HG03039 (cell line): ENCODE measurements at regions not wholly inside any gene's neighbourhood (a gene's known extent, or its start where the extent isn't known, plus 50 kb on each side); places are given as distances from the start of the nearest gene placed in this dataset.

Experiments
- ATAC-seq: cut with Tn5 transposase; IDR thresholded peaks from one replicate; pipeline ENCODE4 v1.9.1; 2021; ENCODE audit warnings: mild to moderate bottlenecking, moderate library complexity; ENCODE audit not compliant: unreplicated experiment

DNA sequence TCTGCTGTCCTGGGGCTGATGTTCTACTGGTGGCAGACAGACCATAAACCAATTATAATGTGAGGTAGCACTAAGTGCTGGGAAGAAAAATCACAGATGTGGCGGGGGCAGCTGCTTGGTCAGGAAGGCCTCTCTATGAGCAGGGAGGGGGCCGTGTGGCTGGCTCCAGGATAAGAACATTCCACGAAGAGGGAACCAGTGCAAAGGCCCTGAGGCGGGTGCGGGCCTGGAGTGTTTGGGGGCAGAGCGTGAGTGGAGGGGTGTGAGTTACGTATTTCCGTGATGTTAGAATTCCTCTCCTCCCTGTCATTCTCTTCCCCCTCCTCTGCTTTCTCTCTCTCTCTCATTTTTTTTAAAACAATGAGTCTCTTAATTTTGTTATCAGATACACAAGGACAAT lies 67.2 kb downstream of the CEBPB start:
- no peak for ATAC-seq

DNA sequence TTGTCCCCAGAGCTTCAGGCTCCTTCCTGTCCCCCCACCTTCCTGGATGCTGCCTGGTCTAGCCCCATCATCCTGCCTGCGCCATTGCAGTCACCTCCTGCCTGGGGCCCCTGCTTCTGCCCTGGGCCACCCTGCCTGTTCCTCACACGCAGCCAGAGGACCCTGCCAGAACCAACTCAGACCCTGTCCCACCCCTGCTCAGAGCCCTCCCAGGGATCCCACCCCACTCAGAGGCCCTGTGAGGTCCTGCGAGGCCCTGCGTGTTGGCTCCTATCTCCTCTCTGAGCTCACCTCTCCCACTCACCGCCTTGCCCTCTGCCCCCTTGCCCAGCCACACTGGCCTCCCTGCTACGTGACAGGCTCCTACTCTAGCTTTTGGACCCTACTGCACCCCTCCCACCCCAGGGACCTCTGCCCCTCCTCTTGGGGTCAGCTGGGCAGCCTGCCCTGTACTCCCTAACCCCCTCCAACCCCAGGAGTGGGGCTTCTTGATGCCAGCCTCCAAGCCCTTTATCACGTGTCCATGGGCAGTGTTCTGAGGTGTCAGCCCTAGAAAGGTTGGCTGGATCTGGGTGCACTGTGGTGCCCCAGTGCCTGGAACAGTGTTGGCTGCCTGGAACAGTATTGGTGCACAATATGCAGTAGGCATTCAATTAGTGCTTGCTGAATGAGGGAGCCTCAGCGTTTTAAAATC lies 68.3 kb downstream of the CEBPB start:
- ATAC-seq = no peak

- ATAC-seq = no peak
Observed at GRCh38 chr20:50259705-50260478, 69.3 kb downstream of the CEBPB start.

GRCh38 chr20:50260479-50261221 lies 70.0 kb downstream of the CEBPB start:
- ATAC-seq = no peak

- ATAC-seq = no peak
Observed at GRCh38 chr20:50261471-50262212, 71.0 kb downstream of the CEBPB start.

DNA sequence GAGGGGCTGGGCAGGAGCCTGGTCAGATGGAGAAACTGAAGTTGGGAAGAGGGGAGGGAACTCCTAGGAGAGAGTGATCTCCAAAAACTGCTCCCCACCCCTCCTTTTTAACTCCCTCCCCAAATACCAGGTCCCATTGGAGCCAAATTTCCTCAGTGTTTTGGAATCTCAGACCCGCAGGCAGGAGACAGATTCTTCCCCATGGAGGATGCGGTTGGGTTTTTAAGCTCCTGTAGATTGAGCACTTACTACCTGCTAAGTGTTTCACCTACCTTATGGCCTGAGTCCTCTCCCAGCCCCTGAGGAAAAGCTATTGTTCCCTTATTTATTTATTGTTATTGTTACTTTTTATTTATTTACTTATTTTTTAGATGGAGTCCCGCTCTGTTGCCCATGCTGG lies 73.2 kb downstream of the CEBPB start:
- no peak for ATAC-seq

DNA sequence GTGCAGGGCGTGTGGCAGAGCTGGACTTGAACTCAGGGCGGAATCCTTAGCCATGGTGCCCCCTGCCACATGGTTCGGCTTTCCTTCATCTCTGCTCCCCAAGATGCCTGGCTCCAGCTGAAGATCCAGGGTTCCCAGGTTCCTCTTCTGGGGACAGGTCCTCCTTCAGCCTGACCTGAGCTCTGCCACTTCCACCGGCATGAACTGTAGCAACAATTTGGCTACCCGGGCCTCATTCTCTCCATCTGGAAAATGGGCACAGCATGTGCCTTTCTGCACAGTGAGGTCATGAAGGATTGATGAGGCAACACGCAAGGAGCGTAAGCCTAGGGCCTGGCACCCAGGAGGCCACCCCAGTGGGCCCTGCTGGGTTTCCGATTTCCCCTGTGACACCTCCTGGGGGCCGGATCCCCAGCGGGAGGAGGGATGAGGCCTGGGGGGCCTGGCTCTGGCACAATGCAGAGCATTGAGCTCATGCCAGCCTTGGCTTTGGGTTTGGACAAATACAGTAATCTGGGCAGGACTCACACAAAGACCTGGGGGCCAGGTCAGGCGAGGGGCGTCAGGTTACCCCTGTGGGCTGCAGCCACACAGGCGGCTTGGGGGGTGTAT lies 74.0 kb downstream of the CEBPB start:
- ATAC-seq = no peak

- ATAC-seq = no peak
Observed at GRCh38 chr20:50265245-50265946, 74.8 kb downstream of the CEBPB start.

DNA sequence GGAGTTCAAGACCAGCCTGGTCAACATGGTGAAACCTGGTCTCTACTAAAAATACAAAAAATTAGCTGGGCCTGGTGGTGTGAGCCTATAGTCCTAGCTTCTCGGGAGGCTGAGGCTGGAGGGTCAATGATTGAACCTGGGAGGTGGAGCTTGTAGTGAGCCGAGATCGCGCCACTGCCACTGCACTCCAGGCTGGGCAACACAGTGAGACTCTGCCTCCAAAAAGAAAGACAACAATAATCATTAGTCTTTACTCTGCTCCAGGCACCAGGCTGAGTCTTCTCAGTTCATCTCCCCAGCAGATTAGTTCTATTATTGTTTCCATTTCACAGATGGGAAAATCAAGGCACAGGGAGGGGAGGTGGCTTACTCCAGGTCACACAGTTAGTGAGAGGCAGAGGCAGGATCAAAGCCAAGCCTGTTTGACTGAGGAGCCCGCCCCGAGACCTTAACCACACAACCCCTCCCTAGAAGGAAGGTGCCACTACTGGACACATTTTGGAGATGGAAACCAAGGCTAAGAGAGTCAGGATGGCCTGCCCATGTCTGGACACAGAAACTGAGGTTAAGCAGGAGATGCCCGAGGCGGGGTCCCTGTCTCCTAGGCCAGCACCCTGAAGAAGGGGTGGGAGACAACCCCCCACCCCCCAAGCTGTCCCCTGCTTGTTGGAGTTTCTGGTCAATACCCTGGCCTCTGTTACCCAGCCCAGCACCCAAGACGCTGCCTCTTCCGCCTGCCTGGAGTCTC lies 75.8 kb downstream of the CEBPB start:
- ATAC-seq = no peak

DNA sequence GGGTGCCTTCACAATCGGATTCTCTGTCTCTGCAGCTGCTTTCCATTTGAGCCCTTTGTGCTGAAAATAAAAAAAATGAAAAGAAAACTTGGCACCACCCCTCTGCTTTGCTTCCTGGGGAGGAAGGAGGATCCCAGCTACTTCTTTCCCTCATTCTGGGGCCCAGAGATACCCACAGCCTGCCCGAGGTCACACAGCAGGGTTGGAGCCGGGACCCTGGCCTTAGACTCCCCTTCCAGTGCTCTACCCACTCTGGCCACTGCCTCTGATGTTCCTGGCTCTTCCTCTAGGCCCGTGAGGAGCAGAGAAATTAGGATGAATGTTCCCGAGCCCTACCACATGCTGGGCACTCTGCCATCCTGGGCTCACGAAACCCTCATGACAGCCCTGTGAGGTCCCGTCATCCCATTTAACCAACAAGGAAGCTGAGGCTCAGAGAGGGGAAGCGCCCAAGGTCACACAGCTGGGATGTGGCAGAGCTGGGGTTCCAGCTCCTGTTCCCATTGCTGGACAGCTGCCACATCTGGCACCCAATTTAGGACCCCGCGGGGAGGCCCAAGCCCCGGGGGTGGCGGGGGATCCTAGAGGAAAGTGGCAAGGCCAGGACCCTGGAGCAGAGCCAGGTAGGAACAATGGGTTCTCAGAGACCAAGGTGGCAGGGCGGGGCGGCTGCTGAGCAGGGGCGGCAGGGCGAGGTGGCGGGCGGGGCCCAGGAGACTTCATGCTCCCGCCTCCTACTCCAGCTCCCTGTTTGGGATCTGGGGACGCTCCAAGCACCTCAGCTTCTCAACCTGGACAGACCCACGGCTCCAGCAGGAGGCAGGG lies 76.6 kb downstream of the CEBPB start:
- no peak for ATAC-seq

GRCh38 chr20:50267866-50268219 lies 77.2 kb downstream of the CEBPB start:
- ATAC-seq = no peak

DNA sequence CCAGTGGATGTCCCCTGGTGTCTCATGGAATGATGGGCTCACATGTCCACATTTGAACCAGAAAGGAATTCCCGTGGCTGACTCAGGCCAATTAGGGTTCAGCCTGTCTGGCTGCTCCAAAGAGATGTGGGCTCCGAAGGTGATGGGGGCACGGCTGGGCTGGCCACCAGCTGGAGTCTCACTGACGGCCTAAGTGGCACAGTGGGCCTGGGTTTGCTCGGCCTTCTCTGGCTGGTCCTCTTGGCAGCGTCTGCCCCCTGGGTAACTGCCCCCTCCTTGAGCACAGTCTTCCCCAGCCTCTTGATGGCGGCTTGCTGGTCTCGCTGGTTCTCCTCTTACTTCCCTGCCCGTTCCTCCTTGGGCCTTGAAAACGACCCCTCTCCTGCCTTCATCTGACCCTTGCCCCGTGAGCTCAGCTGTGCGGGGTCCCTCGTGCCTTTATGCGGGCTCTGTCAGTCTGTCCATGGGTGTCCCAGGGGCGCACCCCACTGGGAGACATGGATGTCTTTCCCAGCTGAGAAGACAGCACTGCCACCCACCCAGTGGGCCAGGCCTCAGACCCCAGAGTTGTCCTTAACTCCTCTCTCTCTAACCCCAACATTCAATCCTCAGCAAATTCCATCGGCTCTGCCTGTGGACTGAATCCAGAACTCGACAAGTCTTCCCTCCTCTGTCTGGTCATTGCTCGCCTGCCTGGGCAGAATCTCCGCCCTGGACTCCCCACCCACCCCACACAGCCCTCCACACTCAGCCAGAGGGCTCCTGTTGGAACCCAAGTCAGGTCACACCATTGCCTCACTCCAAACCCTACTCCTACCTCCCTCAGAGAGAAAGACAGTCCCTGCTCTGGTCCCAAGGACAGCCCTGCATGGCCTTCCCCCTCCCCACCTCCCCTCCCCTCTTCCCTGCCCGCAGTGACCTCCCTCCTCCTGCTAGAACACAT lies 78.7 kb downstream of the CEBPB start:
- ATAC-seq = no peak

DNA sequence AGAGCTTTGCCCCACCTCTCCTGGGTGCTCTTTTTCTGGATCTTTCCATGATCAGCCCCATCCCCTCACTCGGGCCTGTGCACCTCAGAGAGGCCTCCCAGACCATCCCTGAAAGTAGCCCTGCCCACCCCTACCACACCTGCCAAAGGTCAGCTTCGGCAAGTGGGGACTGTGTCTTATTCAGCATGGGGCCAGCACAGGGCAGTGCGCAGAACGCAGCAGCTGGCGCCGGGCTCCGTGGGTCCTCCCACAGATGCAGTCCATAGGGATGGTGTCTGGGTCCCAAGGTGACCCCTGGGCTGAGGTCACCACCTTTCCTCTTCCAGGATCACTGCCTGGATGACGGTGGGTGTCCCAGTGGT lies 79.4 kb downstream of the CEBPB start:
- no peak for ATAC-seq

DNA sequence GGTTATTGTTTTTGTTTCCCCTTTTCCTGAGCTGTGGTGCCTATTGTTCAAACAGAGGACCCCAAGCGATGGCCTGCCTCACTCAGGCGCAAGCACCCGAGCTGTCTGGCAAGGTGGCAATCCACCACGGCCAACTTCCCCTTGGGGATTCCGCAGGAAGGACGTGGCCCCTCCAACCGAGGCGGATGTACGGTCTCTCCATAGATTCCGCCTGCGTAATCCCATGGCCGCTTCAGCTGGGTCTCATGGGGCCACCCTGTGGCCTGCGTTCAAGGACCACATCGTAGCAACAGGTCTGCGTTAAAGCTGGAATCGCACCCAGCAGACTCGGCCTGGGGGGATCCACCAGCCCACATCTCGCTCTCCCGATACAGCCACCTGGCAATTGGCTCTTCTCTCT lies 79.9 kb downstream of the CEBPB start:
- ATAC-seq = no peak

DNA sequence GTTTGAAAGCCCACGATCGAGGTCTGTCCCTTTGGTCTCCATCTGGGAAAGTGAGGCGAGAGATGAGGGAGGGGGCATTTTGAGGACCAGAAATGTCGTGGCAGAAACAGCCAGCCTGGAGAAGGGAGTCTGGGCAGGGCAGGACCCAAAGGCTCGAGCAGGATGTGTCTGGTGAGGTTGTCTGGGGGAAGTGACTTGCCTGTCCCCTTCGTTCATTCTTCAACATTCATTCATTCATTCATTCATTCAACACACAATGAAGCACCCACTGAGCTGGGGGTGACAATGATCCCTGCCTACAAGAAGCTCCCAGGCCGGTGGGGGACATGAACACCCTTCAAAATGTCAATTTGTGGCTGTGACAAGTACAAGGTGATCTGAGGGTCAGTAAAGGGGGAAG lies 80.5 kb downstream of the CEBPB start:
- no peak for ATAC-seq

DNA sequence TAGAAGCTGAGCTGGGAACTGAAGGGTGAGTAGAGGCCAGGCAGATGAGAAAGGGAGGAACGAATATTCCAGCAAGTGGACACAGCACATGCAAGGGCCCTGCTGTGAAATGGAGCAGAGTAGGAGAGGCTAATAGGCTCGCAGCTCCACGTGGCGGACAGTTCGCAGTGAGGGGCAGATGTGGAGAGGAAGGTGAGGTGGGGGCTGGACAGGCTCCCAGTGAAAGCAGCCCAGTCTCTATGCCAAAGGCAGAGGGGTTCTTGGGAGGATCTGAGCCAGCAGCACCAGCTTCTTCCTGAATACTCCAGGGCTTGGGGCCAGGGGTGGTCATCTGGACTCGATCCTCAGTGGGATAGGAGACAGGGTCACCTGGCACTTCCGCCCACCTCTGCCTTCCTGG lies 81.0 kb downstream of the CEBPB start:
- ATAC-seq = no peak

DNA sequence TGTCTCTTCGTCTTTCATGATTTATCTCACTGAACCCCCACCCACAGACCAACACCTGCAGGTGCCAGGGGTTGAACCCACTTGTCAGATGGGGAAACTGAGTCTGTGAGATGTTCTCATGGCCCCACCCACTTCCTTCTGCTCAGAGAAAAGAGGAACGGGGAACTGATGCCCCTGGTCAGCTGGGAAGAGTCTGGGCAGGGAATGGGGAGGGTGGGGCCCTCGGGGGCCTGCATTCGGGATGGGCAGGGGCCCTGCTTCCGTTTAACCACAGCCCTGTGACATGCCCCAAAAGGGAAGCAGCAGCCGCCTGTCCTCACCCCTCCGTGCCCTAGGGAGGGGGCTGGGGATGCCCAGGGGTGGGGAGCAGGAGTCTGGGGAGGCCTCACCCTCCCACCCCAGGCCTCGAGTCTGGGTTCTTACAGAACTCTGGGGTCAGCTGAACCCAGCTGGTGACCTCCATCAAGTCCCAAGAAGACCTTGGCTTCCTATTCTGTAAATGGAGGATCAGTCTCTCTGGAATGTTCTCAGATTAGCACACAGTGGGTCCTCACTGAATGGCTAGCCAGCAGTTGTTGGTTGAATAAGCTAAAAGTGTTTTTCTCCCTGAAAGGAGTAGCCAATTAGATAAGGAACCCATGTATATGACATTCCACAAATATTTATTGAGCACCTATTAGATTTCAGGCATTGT lies 81.5 kb downstream of the CEBPB start:
- no peak for ATAC-seq
